ENCODE measurements at regions not wholly inside any gene's neighbourhood (a gene's known extent, or its start where the extent isn't known, plus 50 kb on each side); places are given as distances from the start of the nearest gene placed in this dataset.
A peak's percentile ranks its signal among the peaks of the same experiment; 100 is the strongest.

DNA sequence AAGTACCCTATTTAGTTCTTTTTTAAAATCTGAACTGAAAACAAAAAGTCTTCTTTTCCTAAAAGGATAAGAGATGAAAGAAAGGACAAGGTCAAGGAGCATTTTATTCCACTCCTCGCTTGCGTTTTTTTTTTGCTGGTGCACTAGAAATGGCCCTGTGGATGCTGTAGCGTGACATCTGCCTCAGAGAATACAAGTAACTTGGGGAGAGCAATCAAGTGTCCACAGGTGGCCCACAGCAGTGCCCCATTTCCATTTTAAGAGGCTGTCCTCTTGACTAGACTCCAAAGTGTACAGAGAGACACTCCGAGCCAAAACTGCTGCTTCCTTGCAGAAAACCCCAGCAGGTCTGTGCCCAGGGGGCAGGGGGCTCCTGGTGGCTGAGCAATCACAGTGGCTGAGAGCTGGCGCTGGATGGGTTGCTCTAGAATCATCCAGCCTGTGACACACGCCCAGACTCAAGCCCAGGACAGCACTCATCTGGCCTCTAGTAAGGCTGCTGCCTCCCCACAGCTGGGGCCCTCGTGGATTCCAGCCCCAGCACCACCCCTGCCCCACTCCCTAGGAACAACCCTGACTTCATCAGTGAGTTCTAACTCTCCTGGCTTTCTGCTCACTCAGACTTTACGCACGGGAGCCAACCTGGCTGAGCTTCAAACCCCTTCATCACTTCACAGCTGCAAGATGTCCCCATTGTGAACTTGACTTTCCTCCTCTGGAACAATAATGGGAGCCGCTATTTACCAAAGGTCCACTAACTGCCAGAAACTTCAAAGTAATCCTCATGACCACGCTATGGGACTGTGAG is 71.1 kb upstream of the SPATA12 start:
- Histone ChIP-seq H3K27me3 (ENCODE audit: control insufficient read depth in 3 of 3, insufficient read depth in 3 of 3, low read length in 3 of 3) (no peaks in the 10 kb centered on the region), H3K4me3 (ENCODE audit: low read depth in 1 of 3, low read length in 3 of 3) (no peak overlapping the region), H3K27ac (ENCODE audit: low read depth in 1 of 3, low read length in 2 of 3) (no peak overlapping the region), H3K9me3 (ENCODE audit: control insufficient read depth in 2 of 2, insufficient read depth in 1 of 2, low read depth in 1 of 2, low read length in 1 of 2) (no peaks in the 10 kb centered on the region), H3K4me1 (ENCODE audit: control insufficient read depth in 3 of 3, insufficient read depth in 2 of 3, low read depth in 1 of 3, low read length in 2 of 3) (peaks cover 0 to 15% (median 0%) of the 10 kb centered on the region in 3 donors), H3K36me3 (ENCODE audit: control insufficient read depth in 3 of 3, insufficient read depth in 2 of 3, low read depth in 1 of 3, low read length in 3 of 3) (no peaks in the 10 kb centered on the region)
- WGBS, 3 donors: 16 to 42% (median 27%) methylated on average over 11 of the region's 11 CpGs
- FAIRE-seq (no peak), DNase-seq (peak in 1 of 2 donors; percentile 6)

DNA sequence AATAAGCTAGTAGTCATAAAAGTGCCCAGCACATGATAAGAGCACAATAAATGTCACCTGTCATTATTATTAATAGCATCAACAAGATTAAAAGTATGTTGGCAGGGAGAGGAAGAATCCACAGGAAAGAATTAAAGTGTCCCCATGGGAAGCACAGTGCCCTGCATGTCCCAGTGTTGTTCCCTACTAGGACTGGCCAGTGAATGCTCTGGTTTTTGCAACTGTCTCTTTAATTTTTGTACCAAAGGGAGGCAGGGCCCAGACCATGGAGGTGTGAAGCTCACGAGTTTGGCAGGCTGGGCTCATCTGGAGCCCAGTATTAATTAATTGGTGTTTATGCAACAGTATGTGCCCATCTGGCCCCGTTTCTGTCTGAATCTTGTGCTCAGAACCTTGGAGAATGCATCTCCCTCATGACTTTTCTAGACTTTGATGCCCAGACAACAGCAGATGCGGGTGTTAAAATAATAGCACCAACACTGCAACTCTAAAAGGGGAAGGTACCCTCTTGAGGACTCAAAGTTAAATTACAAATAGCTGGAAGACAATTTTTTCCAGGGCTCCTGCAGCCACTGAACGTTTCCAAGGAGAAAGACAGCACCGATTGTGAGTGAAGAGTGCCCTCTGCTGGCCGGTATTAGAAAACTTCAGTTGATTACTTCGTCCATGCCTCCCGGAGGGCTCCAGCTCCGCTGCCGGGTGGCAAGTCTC is 71.9 kb upstream of the SPATA12 start:
- no peaks in the 10 kb centered on the region for H3K36me3 ChIP-seq (ENCODE audit: control insufficient read depth in 3 of 3, insufficient read depth in 2 of 3, low read depth in 1 of 3, low read length in 3 of 3)
- 2 to 10% (median 5%) methylated on average over 10 of the region's 10 CpGs for WGBS, 3 donors
- no peak overlapping the region for H3K27ac ChIP-seq (ENCODE audit: low read depth in 1 of 3, low read length in 2 of 3)
- DNase-seq: peak; percentile 81 to 87
- no peak for FAIRE-seq
- H3K27me3 ChIP-seq (ENCODE audit: control insufficient read depth in 3 of 3, insufficient read depth in 3 of 3, low read length in 3 of 3): no peaks in the 10 kb centered on the region
- no peak overlapping the region for H3K4me3 ChIP-seq (ENCODE audit: low read depth in 1 of 3, low read length in 3 of 3)
- peaks cover 0 to 15% (median 0%) of the 10 kb centered on the region in 3 donors for H3K4me1 ChIP-seq (ENCODE audit: control insufficient read depth in 3 of 3, insufficient read depth in 2 of 3, low read depth in 1 of 3, low read length in 2 of 3)
- no peaks in the 10 kb centered on the region for H3K9me3 ChIP-seq (ENCODE audit: control insufficient read depth in 2 of 2, insufficient read depth in 1 of 2, low read depth in 1 of 2, low read length in 1 of 2)

GRCh38 chr3:56987238-56987895 is 73.1 kb upstream of the SPATA12 start:
- H3K4me3 ChIP-seq (ENCODE audit: low read depth in 1 of 3, low read length in 3 of 3): no peak overlapping the region
- no peaks in the 10 kb centered on the region for H3K36me3 ChIP-seq (ENCODE audit: control insufficient read depth in 3 of 3, insufficient read depth in 2 of 3, low read depth in 1 of 3, low read length in 3 of 3)
- no peaks in the 10 kb centered on the region for H3K9me3 ChIP-seq (ENCODE audit: control insufficient read depth in 2 of 2, insufficient read depth in 1 of 2, low read depth in 1 of 2, low read length in 1 of 2)
- WGBS, 3 donors: 76 to 85% (median 84%) methylated on average over 6 of the region's 6 CpGs
- FAIRE-seq: no peak
- peaks cover 0 to 15% (median 0%) of the 10 kb centered on the region in 3 donors for H3K4me1 ChIP-seq (ENCODE audit: control insufficient read depth in 3 of 3, insufficient read depth in 2 of 3, low read depth in 1 of 3, low read length in 2 of 3)
- no peaks in the 10 kb centered on the region for H3K27me3 ChIP-seq (ENCODE audit: control insufficient read depth in 3 of 3, insufficient read depth in 3 of 3, low read length in 3 of 3)
- no peak for DNase-seq
- no peak overlapping the region for H3K27ac ChIP-seq (ENCODE audit: low read depth in 1 of 3, low read length in 2 of 3)

GRCh38 chr3:56986347-56986746 is 74.1 kb upstream of the SPATA12 start:
- Histone ChIP-seq H3K27me3 (ENCODE audit: control insufficient read depth in 3 of 3, insufficient read depth in 3 of 3, low read length in 3 of 3) (no peaks in the 10 kb centered on the region), H3K9me3 (ENCODE audit: control insufficient read depth in 2 of 2, insufficient read depth in 1 of 2, low read depth in 1 of 2, low read length in 1 of 2) (no peaks in the 10 kb centered on the region), H3K4me1 (ENCODE audit: control insufficient read depth in 3 of 3, insufficient read depth in 2 of 3, low read depth in 1 of 3, low read length in 2 of 3) (peaks cover 0 to 15% (median 0%) of the 10 kb centered on the region in 3 donors), H3K27ac (ENCODE audit: low read depth in 1 of 3, low read length in 2 of 3) (no peak overlapping the region), H3K4me3 (ENCODE audit: low read depth in 1 of 3, low read length in 3 of 3) (no peak overlapping the region), H3K36me3 (ENCODE audit: control insufficient read depth in 3 of 3, insufficient read depth in 2 of 3, low read depth in 1 of 3, low read length in 3 of 3) (no peaks in the 10 kb centered on the region)
- DNase-seq: no peak
- FAIRE-seq: no peak
- WGBS, 3 donors: 59 to 72% (median 71%) methylated on average over 5 of the region's 5 CpGs

- Histone ChIP-seq H3K27ac (ENCODE audit: low read depth in 1 of 3, low read length in 2 of 3) (no peak overlapping the region), H3K36me3 (ENCODE audit: control insufficient read depth in 3 of 3, insufficient read depth in 2 of 3, low read depth in 1 of 3, low read length in 3 of 3) (no peaks in the 10 kb centered on the region), H3K27me3 (ENCODE audit: control insufficient read depth in 3 of 3, insufficient read depth in 3 of 3, low read length in 3 of 3) (no peaks in the 10 kb centered on the region), H3K4me3 (ENCODE audit: low read depth in 1 of 3, low read length in 3 of 3) (no peak overlapping the region), H3K9me3 (ENCODE audit: control insufficient read depth in 2 of 2, insufficient read depth in 1 of 2, low read depth in 1 of 2, low read length in 1 of 2) (no peaks in the 10 kb centered on the region), H3K4me1 (ENCODE audit: control insufficient read depth in 3 of 3, insufficient read depth in 2 of 3, low read depth in 1 of 3, low read length in 2 of 3) (peaks cover 0 to 13% (median 0%) of the 10 kb centered on the region in 3 donors)
- WGBS, 3 donors: 56 to 82% (median 63%) methylated on average over 2 of the region's 2 CpGs
- FAIRE-seq (no peak), DNase-seq (no peak)
Observed at GRCh38 chr3:56985878-56986277, 74.6 kb upstream of the SPATA12 start.

DNA sequence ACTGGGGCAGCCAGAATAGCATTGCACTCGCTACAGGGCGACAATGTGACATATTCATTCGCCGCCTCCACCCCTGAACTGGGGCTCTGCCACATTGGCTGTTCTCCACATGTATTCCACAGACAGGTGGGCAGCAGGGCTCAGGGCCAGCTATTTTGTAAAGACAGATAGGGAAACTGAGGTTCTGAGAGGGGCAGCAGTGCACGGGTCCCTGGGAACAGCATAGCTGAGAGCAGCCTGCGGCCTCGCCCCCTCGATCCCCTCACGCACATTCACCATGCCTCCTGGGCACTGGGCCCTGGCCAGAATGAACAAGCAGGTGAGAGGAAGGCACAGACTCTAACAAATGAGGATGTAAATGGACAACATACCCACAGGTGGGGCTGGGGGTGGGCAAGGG is 75.0 kb upstream of the SPATA12 start:
- 93 to 97% (median 97%) methylated on average over 9 of the region's 9 CpGs for WGBS, 3 donors
- Histone ChIP-seq H3K4me1 (ENCODE audit: control insufficient read depth in 3 of 3, insufficient read depth in 2 of 3, low read depth in 1 of 3, low read length in 2 of 3) (peaks cover 0 to 10% (median 0%) of the 10 kb centered on the region in 3 donors), H3K9me3 (ENCODE audit: control insufficient read depth in 2 of 2, insufficient read depth in 1 of 2, low read depth in 1 of 2, low read length in 1 of 2) (no peaks in the 10 kb centered on the region), H3K36me3 (ENCODE audit: control insufficient read depth in 3 of 3, insufficient read depth in 2 of 3, low read depth in 1 of 3, low read length in 3 of 3) (no peaks in the 10 kb centered on the region), H3K27me3 (ENCODE audit: control insufficient read depth in 3 of 3, insufficient read depth in 3 of 3, low read length in 3 of 3) (no peaks in the 10 kb centered on the region), H3K4me3 (ENCODE audit: low read depth in 1 of 3, low read length in 3 of 3) (no peak overlapping the region), H3K27ac (ENCODE audit: low read depth in 1 of 3, low read length in 2 of 3) (no peak overlapping the region)
- DNase-seq (no peak), FAIRE-seq (no peak)

DNA sequence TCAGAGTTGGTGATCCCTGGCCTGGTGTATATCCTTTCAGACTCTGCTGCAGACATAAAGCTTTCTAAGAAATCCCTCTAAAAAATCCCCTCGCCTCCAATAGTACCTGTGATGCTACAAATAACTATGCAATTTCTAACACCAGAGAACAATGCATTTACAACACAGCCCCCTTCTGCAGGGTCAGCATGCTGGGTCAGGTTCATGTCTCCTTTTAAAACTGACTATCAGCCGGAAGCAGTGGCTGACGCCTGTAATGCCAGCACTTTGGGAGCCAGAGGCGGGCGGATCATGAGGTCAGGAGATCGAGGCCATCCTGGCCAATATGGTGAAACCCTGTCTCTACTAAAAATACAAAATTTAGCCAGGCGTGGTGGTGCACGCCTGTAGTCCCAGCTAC is 77.0 kb upstream of the SPATA12 start:
- H3K9me3 ChIP-seq (ENCODE audit: control insufficient read depth in 2 of 2, insufficient read depth in 1 of 2, low read depth in 1 of 2, low read length in 1 of 2): no peaks in the 10 kb centered on the region
- H3K36me3 ChIP-seq (ENCODE audit: control insufficient read depth in 3 of 3, insufficient read depth in 2 of 3, low read depth in 1 of 3, low read length in 3 of 3): no peaks in the 10 kb centered on the region
- H3K4me3 ChIP-seq (ENCODE audit: low read depth in 1 of 3, low read length in 3 of 3): no peak overlapping the region
- H3K4me1 ChIP-seq (ENCODE audit: control insufficient read depth in 3 of 3, insufficient read depth in 2 of 3, low read depth in 1 of 3, low read length in 2 of 3): no peaks in the 10 kb centered on the region
- DNase-seq (no peak), FAIRE-seq (no peak)
- no peak overlapping the region for H3K27ac ChIP-seq (ENCODE audit: low read depth in 1 of 3, low read length in 2 of 3)
- WGBS, 3 donors: 89 to 97% (median 94%) methylated on average over 8 of the region's 8 CpGs
- no peaks in the 10 kb centered on the region for H3K27me3 ChIP-seq (ENCODE audit: control insufficient read depth in 3 of 3, insufficient read depth in 3 of 3, low read length in 3 of 3)

DNA sequence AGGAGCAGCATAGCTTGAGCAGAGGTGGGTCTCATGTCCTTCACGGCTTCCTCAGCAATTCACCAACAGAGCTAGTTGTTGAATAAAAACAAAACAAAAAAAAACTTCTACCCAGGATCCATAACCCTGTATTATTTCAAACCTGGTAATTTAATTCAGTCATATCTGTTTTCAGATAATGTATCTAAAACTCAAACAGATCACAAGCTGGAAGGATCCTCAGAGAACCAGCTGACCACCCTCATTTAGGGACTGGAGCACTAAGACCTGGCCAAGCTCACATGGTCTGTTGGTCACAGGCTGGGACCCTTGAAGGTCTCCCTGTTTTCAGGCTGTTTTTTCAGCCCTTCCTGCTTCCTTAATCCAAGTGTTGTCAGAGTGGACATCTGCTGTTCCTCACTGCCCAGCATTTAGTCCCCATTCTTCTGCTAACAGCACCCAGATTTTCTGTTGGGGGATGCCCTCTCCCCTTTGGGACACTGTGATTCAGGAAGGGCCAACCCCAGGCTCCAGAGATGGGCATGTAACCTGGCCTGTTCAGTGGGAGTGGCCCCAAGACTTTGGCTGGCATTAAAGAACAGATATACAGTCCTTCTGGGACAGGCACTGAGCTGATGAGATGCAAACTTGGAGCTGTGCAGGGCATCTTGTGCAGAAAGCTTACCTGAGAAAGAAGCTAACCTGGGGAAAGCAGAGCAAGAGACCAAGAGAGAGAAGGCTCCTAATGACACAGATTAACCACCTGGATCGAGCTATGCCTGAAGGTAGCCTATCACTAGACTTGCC is 78.8 kb upstream of the SPATA12 start:
- no peak overlapping the region for H3K4me3 ChIP-seq (ENCODE audit: low read depth in 1 of 3, low read length in 3 of 3)
- DNase-seq: no peak
- H3K27me3 ChIP-seq (ENCODE audit: control insufficient read depth in 3 of 3, insufficient read depth in 3 of 3, low read length in 3 of 3): no peaks in the 10 kb centered on the region
- no peaks in the 10 kb centered on the region for H3K9me3 ChIP-seq (ENCODE audit: control insufficient read depth in 2 of 2, insufficient read depth in 1 of 2, low read depth in 1 of 2, low read length in 1 of 2)
- H3K36me3 ChIP-seq (ENCODE audit: control insufficient read depth in 3 of 3, insufficient read depth in 2 of 3, low read depth in 1 of 3, low read length in 3 of 3): no peaks in the 10 kb centered on the region
- WGBS, 3 donors: 46 to 84% (median 80%) methylated on average over 2 of the region's 2 CpGs
- H3K4me1 ChIP-seq (ENCODE audit: control insufficient read depth in 3 of 3, insufficient read depth in 2 of 3, low read depth in 1 of 3, low read length in 2 of 3): no peaks in the 10 kb centered on the region
- no peak for FAIRE-seq
- H3K27ac ChIP-seq (ENCODE audit: low read depth in 1 of 3, low read length in 2 of 3): no peak overlapping the region

Data from small intestine (tissue), 7 donors.